NOMO-1 treated with dmso at 0.1 percent for 144 hours (cell line): ENCODE measurements at regions not wholly inside any gene's neighbourhood (a gene's known extent, or its start where the extent isn't known, plus 50 kb on each side); places are given as distances from the start of the nearest gene placed in this dataset.
"Not testable (repeated sequence)": the region's sequence is repeated elsewhere in the genome, so short reads cannot be mapped to it uniquely, and the experiment has no call there.

Experiments used
- DNase-seq: peaks from one replicate; lab custom pipeline; 2025; ENCODE audit not compliant: unreplicated experiment; lab: John Stamatoyannopoulos, UW

GRCh38 chr9:95788021-95788420 is 87.5 kb upstream of the ERCC6L2 start:
- DNase-seq: no peak

- DNase-seq: no peak
These were observed 90.3 kb upstream of the ERCC6L2 start for GRCh38 chr9:95785209-95785608.

- DNase-seq: no peak
These were observed 91.2 kb upstream of the ERCC6L2 start for GRCh38 chr9:95784318-95784717.

GRCh38 chr9:95783426-95783975 is 92.0 kb upstream of the ERCC6L2 start:
- DNase-seq: no peak

GRCh38 chr9:95780751-95781150 is 94.7 kb upstream of the ERCC6L2 start:
- no peak for DNase-seq

GRCh38 chr9:95780121-95780520 is 95.4 kb upstream of the ERCC6L2 start:
- no peak for DNase-seq

- DNase-seq: not testable (repeated sequence)
These were observed 95.9 kb upstream of the ERCC6L2 start for GRCh38 chr9:95779597-95779996.

GRCh38 chr9:95778957-95779356 is 96.5 kb upstream of the ERCC6L2 start:
- DNase-seq: no peak

GRCh38 chr9:95777136-95777535 is 98.4 kb upstream of the ERCC6L2 start:
- peak; percentile 49 for DNase-seq

GRCh38 chr9:95776176-95776575 is 99.3 kb upstream of the ERCC6L2 start:
- no peak for DNase-seq

- no peak for DNase-seq
These were observed 100.3 kb upstream of the ERCC6L2 start for GRCh38 chr9:95775191-95775590.

- no peak for DNase-seq
These were observed 102.5 kb upstream of the ERCC6L2 start for GRCh38 chr9:95773053-95773418.

- no peak for DNase-seq
These were observed 103.0 kb upstream of the ERCC6L2 start for GRCh38 chr9:95772320-95773052.

GRCh38 chr9:95771556-95772246 is 103.8 kb upstream of the ERCC6L2 start:
- no peak for DNase-seq

GRCh38 chr9:95770653-95771131 is 104.8 kb upstream of the ERCC6L2 start:
- no peak for DNase-seq

GRCh38 chr9:95769909-95770433 is 105.5 kb upstream of the ERCC6L2 start:
- DNase-seq: no peak

- DNase-seq: no peak
These were observed 106.0 kb upstream of the ERCC6L2 start for GRCh38 chr9:95769473-95769872.

- no peak for DNase-seq
These were observed 108.6 kb upstream of the ERCC6L2 start for GRCh38 chr9:95766906-95767305.

- DNase-seq: no peak
These were observed 110.8 kb upstream of the ERCC6L2 start for GRCh38 chr9:95764533-95765319.

- no peak for DNase-seq
These were observed 111.5 kb upstream of the ERCC6L2 start for GRCh38 chr9:95763983-95764382.

- no peak for DNase-seq
These were observed 112.5 kb upstream of the ERCC6L2 start for GRCh38 chr9:95763006-95763405.
